Type B pancreatic cell (in vitro differentiated cells): ENCODE measurements at regions not wholly inside any gene's neighbourhood (a gene's known extent, or its start where the extent isn't known, plus 50 kb on each side); places are given as distances from the start of the nearest gene placed in this dataset.

Experiments used
- DNase-seq: peaks from one replicate; pipeline ENCODE4 v3.0.0; 2021; ENCODE audit warnings: mixed read lengths; ENCODE audit not compliant: unreplicated experiment; ENCODE audit errors: extremely low spot score
- H3K27ac Mint-ChIP-seq: 2 replicates; pipeline ENCODE4 v1.8.0; 2021; ENCODE audit warnings: mild to moderate bottlenecking, mixed read lengths
- H3K27me3 Mint-ChIP-seq: 2 replicates; pipeline ENCODE4 v1.8.0; 2021; ENCODE audit warnings: mixed read lengths
- H3K36me3 Mint-ChIP-seq: 2 replicates; pipeline ENCODE4 v1.8.0; 2021; ENCODE audit warnings: mixed read lengths
- H3K4me1 Mint-ChIP-seq: one replicate; pipeline ENCODE4 v1.8.0; 2021; ENCODE audit warnings: mixed read lengths; ENCODE audit not compliant: unreplicated experiment
- H3K4me3 Mint-ChIP-seq: 2 replicates; pipeline ENCODE4 v1.8.0; 2021; ENCODE audit warnings: mild to moderate bottlenecking, mixed read lengths
- H3K9me3 Mint-ChIP-seq: 2 replicates; pipeline ENCODE4 v1.8.0; 2021; ENCODE audit warnings: mixed read lengths
- CTCF ChIP-seq: fragments of 200-600 bp; sonication (generic); conservative IDR thresholded peaks from 2 replicates; pipeline ENCODE4 v1.5.0; 2021; ENCODE audit warnings: antibody characterized with exemption, mild to moderate bottlenecking

GRCh38 chr3:153023896-153024295, 138.1 kb upstream of the RAP2B start:
- no peak overlapping the region for H3K4me3 Mint-ChIP-seq
- H3K36me3 Mint-ChIP-seq, result no peaks in the 10 kb centered on the region

GRCh38 chr3:153026026-153026425, 136.0 kb upstream of the RAP2B start:
- H3K27me3 Mint-ChIP-seq, result peaks cover 8% of the 10 kb centered on the region
- peak; percentile 84 for TF ChIP-seq CTCF
- no peak overlapping the region for H3K4me3 Mint-ChIP-seq
- H3K9me3 Mint-ChIP-seq, result no peaks in the 10 kb centered on the region
- no peak overlapping the region for H3K27ac Mint-ChIP-seq
- no peaks in the 10 kb centered on the region for H3K4me1 Mint-ChIP-seq
- no peaks in the 10 kb centered on the region for H3K36me3 Mint-ChIP-seq
- no peak for DNase-seq

More at GRCh38 chr3:153023896-153024295, 138.1 kb upstream of the RAP2B start:
- no peaks in the 10 kb centered on the region for H3K4me1 Mint-ChIP-seq
- no peaks in the 10 kb centered on the region for H3K9me3 Mint-ChIP-seq
- H3K27me3 Mint-ChIP-seq, result peaks cover 8% of the 10 kb centered on the region
- no peak for TF ChIP-seq CTCF
- H3K27ac Mint-ChIP-seq, result no peak overlapping the region
- DNase-seq, result no peak

GRCh38 chr3:153028381-153028780, 133.6 kb upstream of the RAP2B start:
- H3K27me3 Mint-ChIP-seq, result peaks cover 5% of the 10 kb centered on the region
- no peaks in the 10 kb centered on the region for H3K9me3 Mint-ChIP-seq
- H3K4me1 Mint-ChIP-seq, result no peaks in the 10 kb centered on the region
- no peaks in the 10 kb centered on the region for H3K36me3 Mint-ChIP-seq
- no peak overlapping the region for H3K4me3 Mint-ChIP-seq
- no peak for DNase-seq
- H3K27ac Mint-ChIP-seq, result no peak overlapping the region
- no peak for TF ChIP-seq CTCF

GRCh38 chr3:153029350-153029749, 132.7 kb upstream of the RAP2B start:
- Mint-ChIP-seq H3K9me3 (no peaks in the 10 kb centered on the region), H3K27me3 (peaks cover 2% of the 10 kb centered on the region), H3K27ac (no peak overlapping the region), H3K4me1 (no peaks in the 10 kb centered on the region), H3K4me3 (no peak overlapping the region), H3K36me3 (no peaks in the 10 kb centered on the region)
- TF ChIP-seq CTCF, result no peak
- no peak for DNase-seq

- Mint-ChIP-seq H3K27ac (no peak overlapping the region), H3K27me3 (no peaks in the 10 kb centered on the region), H3K9me3 (no peaks in the 10 kb centered on the region), H3K36me3 (no peaks in the 10 kb centered on the region), H3K4me1 (no peaks in the 10 kb centered on the region), H3K4me3 (no peak overlapping the region)
- DNase-seq, result no peak
- TF ChIP-seq CTCF, result no peak
These were observed 129.1 kb upstream of the RAP2B start for GRCh38 chr3:153032891-153033290.

- H3K4me3 Mint-ChIP-seq, result no peak overlapping the region
- TF ChIP-seq CTCF, result no peak
- H3K9me3 Mint-ChIP-seq, result no peaks in the 10 kb centered on the region
- no peaks in the 10 kb centered on the region for H3K4me1 Mint-ChIP-seq
- H3K27me3 Mint-ChIP-seq, result no peaks in the 10 kb centered on the region
- H3K27ac Mint-ChIP-seq, result no peak overlapping the region
- no peaks in the 10 kb centered on the region for H3K36me3 Mint-ChIP-seq
- DNase-seq, result no peak
These were observed 125.2 kb upstream of the RAP2B start for GRCh38 chr3:153036846-153037245.
